B cell (primary cell): ENCODE measurements at regions not wholly inside any gene's neighbourhood (a gene's known extent, or its start where the extent isn't known, plus 50 kb on each side); places are given as distances from the start of the nearest gene placed in this dataset.

Source experiments
- CTCF ChIP-seq: fragments of 200-600 bp; IDR thresholded peaks from one replicate; pipeline ENCODE4 v1.8.0; 2022; ENCODE audit warnings: antibody characterized with exemption, mild to moderate bottlenecking
- EZH2 ChIP-seq: IDR thresholded peaks from 2 replicates; pipeline ENCODE4 v1.6.1; 2012; ENCODE audit warnings: borderline replicate concordance, low read depth, mild to moderate bottlenecking, moderate library complexity, low read length; ENCODE audit not compliant: insufficient read depth, poor library complexity, severe bottlenecking

GRCh38 chr3:24845524-24846155 lies 351.0 kb upstream of the THRB start:
- TF ChIP-seq CTCF, result no peak
- TF ChIP-seq EZH2, result no peak
